ENCODE measurements at regions not wholly inside any gene's neighbourhood (a gene's known extent, or its start where the extent isn't known, plus 50 kb on each side); places are given as distances from the start of the nearest gene placed in this dataset.

DNA sequence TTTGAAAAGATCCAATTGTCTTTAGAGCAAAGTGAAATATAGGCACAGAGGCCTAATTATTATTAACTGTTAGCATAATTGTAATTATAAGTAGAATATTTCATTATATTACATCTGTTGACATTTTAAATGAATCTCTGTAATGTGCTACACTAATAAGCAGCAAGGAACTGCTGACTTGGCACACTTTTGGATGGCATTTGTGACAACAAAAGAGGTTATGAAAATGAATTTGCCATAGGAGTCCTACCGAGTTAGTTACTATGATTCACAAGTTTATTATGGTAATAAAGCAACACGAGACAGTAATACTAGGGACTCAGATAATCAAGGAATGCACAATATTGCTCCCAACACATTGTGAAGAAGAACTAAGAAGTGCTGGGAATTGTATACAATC lies 213.8 kb upstream of the PCDH9 start:
- Histone ChIP-seq H3K27me3 (replicated peaks in 1 of 7) (no peaks in the 10 kb centered on the region), H3K36me3 (no peaks in the 10 kb centered on the region), H3K9me3 (no peaks in the 10 kb centered on the region), H3K4me1 (no peaks in the 10 kb centered on the region), H3K4me3 (no peak overlapping the region), H3K27ac (no peak overlapping the region)
- no peak for DNase-seq
- intact Hi-C loops (cut with DNase I; ENCODE audit: low total_unique reads), result no loop called here
- TF ChIP-seq, protein P1, sequence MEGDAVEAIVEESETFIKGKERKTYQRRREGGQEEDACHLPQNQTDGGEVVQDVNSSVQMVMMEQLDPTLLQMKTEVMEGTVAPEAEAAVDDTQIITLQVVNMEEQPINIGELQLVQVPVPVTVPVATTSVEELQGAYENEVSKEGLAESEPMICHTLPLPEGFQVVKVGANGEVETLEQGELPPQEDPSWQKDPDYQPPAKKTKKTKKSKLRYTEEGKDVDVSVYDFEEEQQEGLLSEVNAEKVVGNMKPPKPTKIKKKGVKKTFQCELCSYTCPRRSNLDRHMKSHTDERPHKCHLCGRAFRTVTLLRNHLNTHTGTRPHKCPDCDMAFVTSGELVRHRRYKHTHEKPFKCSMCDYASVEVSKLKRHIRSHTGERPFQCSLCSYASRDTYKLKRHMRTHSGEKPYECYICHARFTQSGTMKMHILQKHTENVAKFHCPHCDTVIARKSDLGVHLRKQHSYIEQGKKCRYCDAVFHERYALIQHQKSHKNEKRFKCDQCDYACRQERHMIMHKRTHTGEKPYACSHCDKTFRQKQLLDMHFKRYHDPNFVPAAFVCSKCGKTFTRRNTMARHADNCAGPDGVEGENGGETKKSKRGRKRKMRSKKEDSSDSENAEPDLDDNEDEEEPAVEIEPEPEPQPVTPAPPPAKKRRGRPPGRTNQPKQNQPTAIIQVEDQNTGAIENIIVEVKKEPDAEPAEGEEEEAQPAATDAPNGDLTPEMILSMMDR (IDR thresholded peaks at IDR 0.05 in 8 of 11, conservative IDR thresholded peaks at IDR 0.05 in 3 of 11), result no peak
- TF ChIP-seq POLR2A (IDR thresholded peaks at IDR 0.05), result no peak
- no peak for TF ChIP-seq POLR2AphosphoS5 (IDR thresholded peaks at IDR 0.05)
- WGBS, 5 donors, result 74 to 84% (median 79%) methylated on average over 2 of the region's 2 CpGs

DNA sequence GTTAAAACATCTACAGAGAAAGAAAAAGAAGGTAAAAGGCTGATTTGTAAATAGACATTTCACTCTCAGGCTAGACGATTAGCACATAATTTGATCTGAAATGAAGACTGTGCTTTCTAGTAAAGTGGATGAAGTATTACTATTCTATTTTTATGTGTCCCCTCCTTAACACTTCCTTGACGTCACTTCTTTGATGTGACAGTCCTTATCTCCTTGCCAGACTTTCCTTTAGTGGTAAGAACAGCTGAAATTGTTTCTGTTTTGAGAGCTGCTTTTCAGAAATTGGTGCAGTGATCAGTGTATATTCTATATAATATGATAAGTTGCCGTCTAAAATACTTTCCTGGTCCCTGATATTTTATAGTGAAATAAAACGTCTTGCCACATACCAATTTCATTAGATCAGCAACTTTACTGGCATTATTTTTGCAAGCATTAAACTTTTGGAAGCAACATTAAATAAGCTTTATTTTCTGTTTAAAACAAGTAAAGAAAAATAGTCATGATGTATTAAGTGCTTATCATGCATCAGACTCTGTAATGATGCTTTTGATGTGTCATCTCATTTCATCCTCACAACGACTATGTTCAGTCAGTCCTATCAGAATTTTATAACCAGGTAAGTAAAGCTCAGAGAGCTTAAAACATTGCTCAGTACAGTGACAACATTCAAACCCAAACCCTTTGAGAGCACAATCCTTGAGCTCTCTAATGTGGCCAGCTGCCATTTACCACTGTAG lies 210.3 kb upstream of the PCDH9 start:
- DNase-seq, result no peak
- no peak overlapping the region for H3K27ac ChIP-seq
- TF ChIP-seq POLR2A (IDR thresholded peaks at IDR 0.05) (no peak), POLR2AphosphoS5 (IDR thresholded peaks at IDR 0.05) (no peak)
- TF ChIP-seq, protein P1 (IDR thresholded peaks at IDR 0.05 in 8 of 11, conservative IDR thresholded peaks at IDR 0.05 in 3 of 11), result no peak
- no peak overlapping the region for H3K4me3 ChIP-seq
- no peaks in the 10 kb centered on the region for H3K36me3 ChIP-seq
- H3K4me1 ChIP-seq, result no peaks in the 10 kb centered on the region
- 3 to 9% (median 5%) methylated on average over 5 of the region's 5 CpGs for WGBS, 5 donors
- no peaks in the 10 kb centered on the region for H3K9me3 ChIP-seq
- intact Hi-C loops (cut with DNase I; ENCODE audit: low total_unique reads), result no loop called here
- H3K27me3 ChIP-seq (replicated peaks in 1 of 7), result no peaks in the 10 kb centered on the region

DNA sequence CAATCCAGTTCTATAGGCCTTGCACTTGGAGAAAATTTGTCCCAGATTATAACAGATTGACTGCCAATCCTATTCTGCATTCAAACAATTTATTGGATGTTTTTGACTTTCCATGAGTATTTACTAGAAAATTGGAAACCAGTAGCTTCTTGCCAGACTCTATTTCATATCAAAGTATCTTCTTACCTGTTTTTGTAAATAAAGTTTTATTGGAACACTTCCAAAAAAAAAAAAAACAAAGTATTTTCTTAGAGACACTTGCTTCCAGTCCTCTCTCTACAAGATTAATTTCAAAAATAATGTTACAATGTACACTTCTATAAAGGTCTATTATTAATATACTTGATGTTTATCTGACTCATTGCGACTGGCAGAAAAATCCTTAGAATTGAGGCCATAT lies 209.2 kb upstream of the PCDH9 start:
- no peak for DNase-seq
- Histone ChIP-seq H3K36me3 (no peaks in the 10 kb centered on the region), H3K4me3 (no peak overlapping the region), H3K27me3 (replicated peaks in 1 of 7) (no peaks in the 10 kb centered on the region), H3K27ac (no peak overlapping the region), H3K4me1 (no peaks in the 10 kb centered on the region), H3K9me3 (no peaks in the 10 kb centered on the region)
- TF ChIP-seq POLR2AphosphoS5 (IDR thresholded peaks at IDR 0.05) (no peak), POLR2A (IDR thresholded peaks at IDR 0.05) (no peak)
- TF ChIP-seq, protein P1 (IDR thresholded peaks at IDR 0.05 in 8 of 11, conservative IDR thresholded peaks at IDR 0.05 in 3 of 11), result no peak
- intact Hi-C loops (cut with DNase I; ENCODE audit: low total_unique reads), result no loop called here
- 74 to 82% (median 77%) methylated on average over 1 of the region's 1 CpG for WGBS, 5 donors

DNA sequence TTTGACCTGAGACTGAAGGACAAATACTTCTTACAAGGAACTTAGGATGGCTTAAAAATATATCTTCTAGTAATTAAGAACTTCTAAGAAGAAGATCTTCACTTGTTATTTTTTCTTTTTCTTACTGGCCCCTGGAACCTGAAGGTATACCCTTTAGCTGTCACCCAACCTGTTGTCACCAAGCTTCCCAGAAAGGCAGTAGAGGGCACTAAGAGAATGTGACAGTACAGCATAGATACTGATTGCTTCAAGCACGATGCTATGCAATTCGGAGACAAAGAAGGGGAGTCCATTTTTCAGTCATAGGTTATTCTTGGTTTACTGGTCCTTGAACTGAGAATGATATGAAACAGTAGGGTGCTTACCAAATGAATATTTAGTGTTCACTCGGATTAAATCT lies 208.3 kb upstream of the PCDH9 start:
- DNase-seq, result no peak
- no peak overlapping the region for H3K4me3 ChIP-seq
- no peaks in the 10 kb centered on the region for H3K27me3 ChIP-seq (replicated peaks in 1 of 7)
- H3K4me1 ChIP-seq, result no peaks in the 10 kb centered on the region
- intact Hi-C loops (cut with DNase I; ENCODE audit: low total_unique reads), result no loop called here
- TF ChIP-seq POLR2A (IDR thresholded peaks at IDR 0.05) (no peak), POLR2AphosphoS5 (IDR thresholded peaks at IDR 0.05) (no peak)
- TF ChIP-seq, protein P1 (IDR thresholded peaks at IDR 0.05 in 8 of 11, conservative IDR thresholded peaks at IDR 0.05 in 3 of 11), result no peak
- H3K27ac ChIP-seq, result no peak overlapping the region
- no peaks in the 10 kb centered on the region for H3K36me3 ChIP-seq
- 31 to 47% (median 45%) methylated on average over 3 of the region's 3 CpGs for WGBS, 5 donors
- H3K9me3 ChIP-seq, result no peaks in the 10 kb centered on the region

All from spleen (tissue), 11 donors.